ENCODE measurements at regions not wholly inside any gene's neighbourhood (a gene's known extent, or its start where the extent isn't known, plus 50 kb on each side); places are given as distances from the start of the nearest gene placed in this dataset.
A peak's percentile ranks its signal among the peaks of the same experiment; 100 is the strongest.

GRCh38 chr9:89919171-89919681, 314.4 kb downstream of the GADD45G start:
- H3K4me1 ChIP-seq (ENCODE audit: low read depth), result no peaks in the 10 kb centered on the region
- H3K4me3 ChIP-seq, result no peak overlapping the region
- TF ChIP-seq CTCF (IDR thresholded peaks at IDR 0.05), result peak; percentile 26
- ATAC-seq, result peak; percentile 91
- H3K36me3 ChIP-seq (ENCODE audit: low read depth), result no peaks in the 10 kb centered on the region
- no peaks in the 10 kb centered on the region for H3K9me3 ChIP-seq
- peak in 2 of 3 donors; percentile 55 to 67 for DNase-seq
- intact Hi-C loops (cut with DNase I, micrococcal nuclease), result no loop called here

- no peak for TF ChIP-seq CTCF (IDR thresholded peaks at IDR 0.05)
- no peak for ATAC-seq
- Histone ChIP-seq H3K9me3 (no peaks in the 10 kb centered on the region), H3K4me3 (no peak overlapping the region), H3K36me3 (ENCODE audit: low read depth) (no peaks in the 10 kb centered on the region), H3K4me1 (ENCODE audit: low read depth) (no peaks in the 10 kb centered on the region)
- intact Hi-C loops (cut with DNase I, micrococcal nuclease), result no loop called here
- no peak for DNase-seq
These were observed 315.3 kb downstream of the GADD45G start for GRCh38 chr9:89920131-89920530.

- H3K4me1 ChIP-seq (ENCODE audit: low read depth), result no peaks in the 10 kb centered on the region
- intact Hi-C loops (cut with DNase I, micrococcal nuclease), result no loop called here
- no peaks in the 10 kb centered on the region for H3K9me3 ChIP-seq
- no peak for TF ChIP-seq CTCF (IDR thresholded peaks at IDR 0.05)
- H3K36me3 ChIP-seq (ENCODE audit: low read depth), result no peaks in the 10 kb centered on the region
- no peak overlapping the region for H3K4me3 ChIP-seq
- ATAC-seq (no peak), DNase-seq (no peak)
These were observed 316.1 kb downstream of the GADD45G start for GRCh38 chr9:89920951-89921350.

GRCh38 chr9:89922099-89922498, 317.3 kb downstream of the GADD45G start:
- intact Hi-C loops (cut with DNase I, micrococcal nuclease), result no loop called here
- Histone ChIP-seq H3K4me3 (no peak overlapping the region), H3K4me1 (ENCODE audit: low read depth) (no peaks in the 10 kb centered on the region), H3K9me3 (no peaks in the 10 kb centered on the region), H3K36me3 (ENCODE audit: low read depth) (no peaks in the 10 kb centered on the region)
- TF ChIP-seq CTCF (IDR thresholded peaks at IDR 0.05), result no peak
- no peak for DNase-seq
- ATAC-seq, result no peak

GRCh38 chr9:89923174-89923573, 318.4 kb downstream of the GADD45G start:
- Histone ChIP-seq H3K4me3 (no peak overlapping the region), H3K4me1 (ENCODE audit: low read depth) (no peaks in the 10 kb centered on the region), H3K36me3 (ENCODE audit: low read depth) (no peaks in the 10 kb centered on the region), H3K9me3 (no peaks in the 10 kb centered on the region)
- no peak for TF ChIP-seq CTCF (IDR thresholded peaks at IDR 0.05)
- ATAC-seq (no peak), DNase-seq (no peak)
- intact Hi-C loops (cut with DNase I, micrococcal nuclease), result no loop called here

- DNase-seq, result no peak
- ATAC-seq, result no peak
- Histone ChIP-seq H3K4me1 (ENCODE audit: low read depth) (no peaks in the 10 kb centered on the region), H3K4me3 (no peak overlapping the region), H3K36me3 (ENCODE audit: low read depth) (no peaks in the 10 kb centered on the region), H3K9me3 (no peaks in the 10 kb centered on the region)
- intact Hi-C loops (cut with DNase I, micrococcal nuclease), result no loop called here
- no peak for TF ChIP-seq CTCF (IDR thresholded peaks at IDR 0.05)
These were observed 319.2 kb downstream of the GADD45G start for GRCh38 chr9:89923961-89924504.
